ENCODE measurements at regions not wholly inside any gene's neighbourhood (a gene's known extent, or its start where the extent isn't known, plus 50 kb on each side); places are given as distances from the start of the nearest gene placed in this dataset.

- TF ChIP-seq CTCF (IDR thresholded peaks at IDR 0.05) (no peak), POLR2A (IDR thresholded peaks at IDR 0.05) (no peak)
Observed at GRCh38 chr4:44961001-44961755, 234.8 kb upstream of the GNPDA2 start.
